T-cell (primary cell): ENCODE measurements at regions not wholly inside any gene's neighbourhood (a gene's known extent, or its start where the extent isn't known, plus 50 kb on each side); places are given as distances from the start of the nearest gene placed in this dataset.

ENCODE experiments used
- ATAC-seq, 4 experiments: fragments of 200-7000 bp in 3 of 4; fragments of 150-1000 bp in 1 of 4; cut with Tn5 transposase; replicated peaks in 1 of 4; 1 replicate in 3 of 4; 2 replicates in 1 of 4; pipeline ENCODE4 v1.10.0; 2021; ENCODE audit warnings: moderate library complexity in 3 of 4, mild to moderate bottlenecking in 2 of 4, moderate number of reproducible peaks in 1 of 4
- CTCF ChIA-PET, 2 donors: fragments of 300-600 bp; sonication (Branson Sonifier 250); formaldehyde crosslinking; loops; one replicate each; lab custom pipeline; 2022; ENCODE audit warnings: antibody characterized with exemption in 2 of 2; lab: Charles Lee
- POLR2A ChIA-PET, 2 donors: fragments of 300-600 bp; sonication (Branson Sonifier 250); formaldehyde crosslinking; loops; one replicate each; lab custom pipeline; 2022; ENCODE audit warnings: antibody characterized with exemption in 2 of 2; lab: Charles Lee
- DNase-seq, 35 experiments: peaks; one replicate each; pipeline versions ENCODE4 v3.0.0 to v3.0.0-alpha.2; 2013 to 2023
- H3K27ac ChIP-seq: one replicate; pipeline ENCODE4 v1.5.1; 2013; ENCODE audit warnings: low read length
- H3K27me3 ChIP-seq, 2 experiments: replicated peaks in 1 of 2; 1 replicate in 1 of 2; 2 replicates in 1 of 2; pipeline versions ENCODE4 v1.6.1 to v1.7.0; 2013; ENCODE audit warnings: low read length in 1 of 2, mixed read lengths in 1 of 2; ENCODE audit not compliant: control insufficient read depth in 2 of 2, insufficient read depth in 2 of 2; ENCODE audit errors: extremely low read depth in 1 of 2
- H3K36me3 ChIP-seq, 2 donors: 1 replicate in 1 of 2; 2 replicates in 1 of 2; pipeline versions ENCODE4 v1.6.1 to v1.7.0; 2013; ENCODE audit warnings: low read length in 1 of 2; ENCODE audit not compliant: control insufficient read depth in 2 of 2, insufficient read depth in 1 of 2; ENCODE audit errors: extremely low read depth in 1 of 2
- H3K4me1 ChIP-seq, 2 experiments: 1 replicate in 1 of 2; 2 replicates in 1 of 2; pipeline versions ENCODE4 v1.6.1 to v1.7.0; 2013; ENCODE audit warnings: low read length in 2 of 2, mixed read lengths in 1 of 2; ENCODE audit not compliant: insufficient read depth in 2 of 2, control insufficient read depth in 1 of 2; ENCODE audit errors: extremely low read depth in 1 of 2
- H3K4me3 ChIP-seq, 2 donors: 1 replicate in 1 of 2; 2 replicates in 1 of 2; pipeline versions ENCODE4 v1.5.1 to v1.7.0; 2013; ENCODE audit warnings: mild to moderate bottlenecking in 2 of 2, low read length in 1 of 2, moderate library complexity in 1 of 2; ENCODE audit not compliant: control insufficient read depth in 1 of 2; ENCODE audit errors: extremely low read depth in 1 of 2
- H3K9me3 ChIP-seq: 2 replicates; pipeline ENCODE4 v1.7.0; 2013
- H3K27ac Mint-ChIP-seq, 2 donors: one replicate each; pipeline ENCODE4 v1.8.0; 2020 to 2021; ENCODE audit warnings: mild to moderate bottlenecking in 2 of 2, mixed read lengths in 2 of 2
- H3K27me3 Mint-ChIP-seq, 2 donors: one replicate each; pipeline ENCODE4 v1.8.0; 2021 to 2022; ENCODE audit warnings: mixed read lengths in 2 of 2
- H3K36me3 Mint-ChIP-seq: one replicate; pipeline ENCODE4 v1.8.0; 2021; ENCODE audit warnings: mixed read lengths
- H3K4me1 Mint-ChIP-seq, 3 donors: one replicate each; pipeline ENCODE4 v1.8.0; 2020 to 2022; ENCODE audit warnings: mixed read lengths in 3 of 3, mild to moderate bottlenecking in 1 of 3
- H3K4me3 Mint-ChIP-seq, 3 donors: one replicate each; pipeline ENCODE4 v1.8.0; 2020 to 2022; ENCODE audit warnings: mild to moderate bottlenecking in 3 of 3, mixed read lengths in 3 of 3, moderate library complexity in 3 of 3
- H3K9me3 Mint-ChIP-seq, 3 donors: one replicate each; pipeline ENCODE4 v1.8.0; 2020 to 2022; ENCODE audit warnings: mixed read lengths in 3 of 3
- WGBS: methylation state at CpG from one replicate; pipeline ENCODE4 v1.1.5; 2013; ENCODE audit warnings: missing lambda C conversion rate; ENCODE audit not compliant: insufficient coverage; 5-methylcytosine and 5-hydroxymethylcytosine counted together

- CTCF ChIA-PET = no interaction called here
- Histone ChIP-seq H3K9me3 (no peaks in the 10 kb centered on the region), H3K4me1 (no peaks in the 10 kb centered on the region), H3K4me3 (no peak overlapping the region), H3K27me3 (peaks cover 0 to 7% of the 10 kb centered on the region in 2 experiments), H3K36me3 (no peaks in the 10 kb centered on the region), H3K27ac (no peak overlapping the region)
- no peak overlapping the region for H3K4me3 Mint-ChIP-seq
- POLR2A ChIA-PET = no interaction called here
- H3K27me3 Mint-ChIP-seq = no peaks in the 10 kb centered on the region
- H3K36me3 Mint-ChIP-seq = no peaks in the 10 kb centered on the region
- H3K4me1 Mint-ChIP-seq = peaks cover 0 to 15% (median 3%) of the 10 kb centered on the region in 3 donors
- DNase-seq (no peak), ATAC-seq (no peak)
- peak overlapping the region in 1 of 2 donors; percentile 2 for H3K27ac Mint-ChIP-seq
- WGBS = no CpG with 5 or more reads among the region's 6 CpGs
- H3K9me3 Mint-ChIP-seq = peaks cover 0 to 4% (median 0%) of the 10 kb centered on the region in 3 donors
Observed at GRCh38 chr3:72538070-72538745, 310.0 kb downstream of the SHQ1 start.

GRCh38 chr3:72537448-72537847 is 310.8 kb downstream of the SHQ1 start:
- peaks cover 0 to 4% of the 10 kb centered on the region in 2 experiments for H3K27me3 ChIP-seq
- no peak for ATAC-seq
- Mint-ChIP-seq H3K4me3 (no peak overlapping the region), H3K9me3 (peaks cover 0 to 4% (median 0%) of the 10 kb centered on the region in 3 donors), H3K27me3 (peaks cover 1 to 2% of the 10 kb centered on the region in 2 donors), H3K27ac (no peak overlapping the region), H3K4me1 (peaks cover 0 to 15% (median 3%) of the 10 kb centered on the region in 3 donors), H3K36me3 (no peaks in the 10 kb centered on the region)
- no peak overlapping the region for H3K4me3 ChIP-seq
- H3K9me3 ChIP-seq = no peaks in the 10 kb centered on the region
- no peaks in the 10 kb centered on the region for H3K36me3 ChIP-seq
- POLR2A ChIA-PET = no interaction called here
- CTCF ChIA-PET = interaction anchor here in 1 of 2 donors (0.8 kb wide), 1 partner anchor 314 kb away, joined by 4 read pairs; no protein-coding TSS in a partner anchor
- no peak overlapping the region for H3K27ac ChIP-seq
- no peak for DNase-seq
- WGBS = 95% methylated on average over 4 of the region's 6 CpGs
- H3K4me1 ChIP-seq = no peaks in the 10 kb centered on the region

- peaks cover 0 to 3% (median 0%) of the 10 kb centered on the region in 3 donors for H3K9me3 Mint-ChIP-seq
- CTCF ChIA-PET = interaction anchor here in 1 of 2 donors (0.8 kb wide), 1 partner anchor 315 kb away, joined by 4 read pairs; no protein-coding TSS in a partner anchor
- 76% methylated on average over 4 of the region's 8 CpGs for WGBS
Observed at GRCh38 chr3:72536878-72537267, 311.4 kb downstream of the SHQ1 start.

DNA sequence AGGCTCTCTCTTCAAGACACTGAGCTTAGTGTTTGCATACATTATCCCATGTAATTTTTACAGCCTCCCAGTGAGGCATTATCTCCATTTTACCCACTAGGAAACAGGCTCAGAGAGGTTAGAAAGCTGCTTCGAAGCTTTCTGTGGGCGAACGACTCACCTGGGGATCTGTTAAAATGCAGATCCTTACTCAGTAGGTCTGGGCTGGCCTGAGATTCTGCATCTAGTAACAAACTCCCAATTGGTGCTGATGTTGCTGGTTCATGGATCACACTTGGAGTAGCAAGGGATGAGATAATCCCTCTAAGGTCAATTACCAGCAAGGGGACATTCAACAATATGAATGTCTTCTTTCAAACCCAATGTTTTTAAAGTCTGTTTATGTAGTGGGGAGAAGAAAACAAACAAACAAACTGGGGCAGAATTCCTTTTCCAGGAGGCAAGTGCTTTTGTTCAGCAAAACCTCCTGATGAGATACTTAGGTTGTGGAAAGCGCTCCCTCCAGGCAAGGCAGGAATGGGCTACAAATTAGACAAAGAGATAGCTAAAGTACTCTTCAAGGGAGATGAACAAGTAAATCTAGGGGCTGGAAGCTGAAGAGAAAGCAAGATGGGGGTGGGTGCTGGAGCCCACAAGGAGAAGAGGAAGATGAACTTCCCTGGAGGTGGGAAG is 311.9 kb downstream of the SHQ1 start:
- Histone ChIP-seq H3K27me3 (peaks cover 0 to under 1% of the 10 kb centered on the region in 2 experiments), H3K9me3 (no peaks in the 10 kb centered on the region), H3K4me1 (no peaks in the 10 kb centered on the region), H3K36me3 (no peaks in the 10 kb centered on the region), H3K27ac (no peak overlapping the region), H3K4me3 (no peak overlapping the region)
- POLR2A ChIA-PET = no interaction called here
- no peak overlapping the region for H3K27ac Mint-ChIP-seq
- CTCF ChIA-PET = no interaction called here
- H3K4me1 Mint-ChIP-seq = peaks cover 0 to 15% (median 3%) of the 10 kb centered on the region in 3 donors
- DNase-seq (no peak), ATAC-seq (no peak)
- H3K9me3 Mint-ChIP-seq = no peaks in the 10 kb centered on the region
- peaks cover 3 to 6% of the 10 kb centered on the region in 2 donors for H3K27me3 Mint-ChIP-seq
- no peaks in the 10 kb centered on the region for H3K36me3 Mint-ChIP-seq
- WGBS = 92% methylated on average over 4 of the region's 4 CpGs
- H3K4me3 Mint-ChIP-seq = no peak overlapping the region

More at GRCh38 chr3:72536878-72537267, 311.4 kb downstream of the SHQ1 start:
- Histone ChIP-seq H3K4me1 (no peaks in the 10 kb centered on the region), H3K36me3 (no peaks in the 10 kb centered on the region), H3K27me3 (peaks cover 0 to 3% of the 10 kb centered on the region in 2 experiments), H3K9me3 (no peaks in the 10 kb centered on the region), H3K27ac (no peak overlapping the region), H3K4me3 (no peak overlapping the region)
- POLR2A ChIA-PET = no interaction called here
- no peaks in the 10 kb centered on the region for H3K36me3 Mint-ChIP-seq
- DNase-seq = no peak
- H3K27ac Mint-ChIP-seq = no peak overlapping the region
- H3K4me1 Mint-ChIP-seq = peaks cover 0 to 15% (median 3%) of the 10 kb centered on the region in 3 donors
- no peak for ATAC-seq
- H3K4me3 Mint-ChIP-seq = no peak overlapping the region
- H3K27me3 Mint-ChIP-seq = peaks cover 3 to 6% of the 10 kb centered on the region in 2 donors

- no peaks in the 10 kb centered on the region for H3K9me3 Mint-ChIP-seq
- ChIA-PET CTCF (no interaction called here), POLR2A (no interaction called here)
- DNase-seq = no peak
- H3K4me1 Mint-ChIP-seq = peaks cover 0 to 15% (median 3%) of the 10 kb centered on the region in 3 donors
- no peak for ATAC-seq
- no peak overlapping the region for H3K27ac Mint-ChIP-seq
- no peak overlapping the region for H3K27ac ChIP-seq
- no peaks in the 10 kb centered on the region for H3K4me1 ChIP-seq
- peaks cover 3 to 6% of the 10 kb centered on the region in 2 donors for H3K27me3 Mint-ChIP-seq
- no peaks in the 10 kb centered on the region for H3K36me3 ChIP-seq
- no peaks in the 10 kb centered on the region for H3K27me3 ChIP-seq
- H3K36me3 Mint-ChIP-seq = no peaks in the 10 kb centered on the region
- H3K4me3 Mint-ChIP-seq = no peak overlapping the region
- WGBS = 42% methylated on average over 4 of the region's 7 CpGs
- no peaks in the 10 kb centered on the region for H3K9me3 ChIP-seq
- H3K4me3 ChIP-seq = no peak overlapping the region
Observed at GRCh38 chr3:72535772-72536171, 312.5 kb downstream of the SHQ1 start.

DNA sequence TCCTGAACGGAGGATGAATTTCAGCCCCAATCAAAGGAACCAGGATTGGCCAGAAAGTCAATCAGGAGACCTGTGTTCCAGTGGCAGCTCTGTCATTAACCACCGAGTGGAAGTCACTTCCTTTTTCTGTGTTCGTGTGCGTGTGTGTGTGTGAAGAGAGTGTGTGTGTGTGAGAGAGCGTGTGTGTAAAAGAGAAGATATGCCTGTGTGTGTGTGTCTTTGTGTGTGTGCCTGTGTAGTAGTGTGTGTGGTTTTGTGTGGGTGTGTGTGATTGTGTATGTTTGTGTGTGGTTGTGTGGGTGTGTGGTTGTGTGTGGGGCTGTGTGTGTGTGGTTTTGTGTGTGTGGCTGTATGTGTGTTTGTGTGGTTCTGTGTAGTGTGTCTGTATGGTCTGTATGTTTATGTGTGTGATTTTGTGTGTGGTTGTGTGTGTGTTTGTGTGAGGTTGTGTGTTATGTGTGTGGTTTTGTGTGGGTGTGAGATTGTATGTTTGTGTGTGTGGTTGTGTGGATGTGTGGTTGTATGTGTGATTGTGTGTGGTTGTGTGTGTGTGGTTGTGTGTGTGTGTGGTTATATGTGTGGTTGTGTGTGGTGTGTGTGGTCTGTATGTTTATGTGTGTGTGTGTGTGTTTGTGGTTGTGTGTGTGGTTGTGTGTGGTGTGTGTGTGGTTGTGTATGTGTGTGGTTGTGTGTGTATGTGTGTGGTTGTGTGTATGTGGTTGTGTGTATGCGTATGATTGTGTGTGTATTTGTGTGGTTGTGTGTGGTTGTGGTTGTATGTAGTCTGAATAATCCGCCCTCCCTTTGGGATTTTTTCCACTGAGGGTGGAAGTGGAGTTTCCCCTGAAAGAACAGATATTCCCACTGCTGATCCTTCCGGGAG is 314.4 kb downstream of the SHQ1 start:
- Mint-ChIP-seq H3K36me3 (no peaks in the 10 kb centered on the region), H3K4me1 (peaks cover 0 to 15% (median 3%) of the 10 kb centered on the region in 3 donors), H3K4me3 (no peak overlapping the region), H3K27ac (no peak overlapping the region), H3K27me3 (peaks cover 3 to 6% of the 10 kb centered on the region in 2 donors), H3K9me3 (no peaks in the 10 kb centered on the region)
- DNase-seq (no peak), ATAC-seq (no peak)
- WGBS = 67% methylated on average over 6 of the region's 8 CpGs
- H3K36me3 ChIP-seq = no peaks in the 10 kb centered on the region
- no peaks in the 10 kb centered on the region for H3K4me1 ChIP-seq
- CTCF ChIA-PET = no interaction called here
- no peaks in the 10 kb centered on the region for H3K9me3 ChIP-seq
- peaks cover 0 to 2% of the 10 kb centered on the region in 2 experiments for H3K27me3 ChIP-seq
- no peak overlapping the region for H3K27ac ChIP-seq
- no peak overlapping the region for H3K4me3 ChIP-seq
- POLR2A ChIA-PET = no interaction called here
